ENCODE measurements at regions not wholly inside any gene's neighbourhood (a gene's known extent, or its start where the extent isn't known, plus 50 kb on each side); places are given as distances from the start of the nearest gene placed in this dataset.
"Not testable (repeated sequence)": the region's sequence is repeated elsewhere in the genome, so short reads cannot be mapped to it uniquely, and the experiment has no call there.

DNA sequence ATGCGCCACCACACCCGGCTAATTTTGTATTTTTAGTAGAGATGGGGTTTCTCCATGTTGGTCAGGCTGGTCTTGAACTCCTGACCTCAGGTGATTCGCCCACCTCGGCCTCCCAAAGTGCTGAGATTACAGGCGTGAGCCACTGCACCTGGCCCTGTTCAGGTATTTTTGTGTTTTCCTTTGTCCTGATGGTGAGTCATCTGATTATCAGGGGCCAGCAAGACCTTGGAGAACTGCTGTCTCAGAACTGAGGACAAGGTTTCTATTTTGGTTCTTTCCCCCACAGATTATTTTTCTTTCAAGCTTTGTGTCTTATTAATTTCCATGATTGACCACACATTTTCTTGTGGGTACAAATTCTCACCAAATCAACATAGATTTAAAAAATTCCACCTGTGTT lies 374.4 kb upstream of the SGO1 start:
- not testable (repeated sequence) for TF ChIP-seq CTCF (IDR thresholded peaks at IDR 0.05); POLR2AphosphoS5 (IDR thresholded peaks at IDR 0.05; ENCODE audit: insufficient read depth in 1 of 2, low read depth in 1 of 2)

All from vagina (tissue), 2 donors.